ENCODE measurements at regions not wholly inside any gene's neighbourhood (a gene's known extent, or its start where the extent isn't known, plus 50 kb on each side); places are given as distances from the start of the nearest gene placed in this dataset.

DNA sequence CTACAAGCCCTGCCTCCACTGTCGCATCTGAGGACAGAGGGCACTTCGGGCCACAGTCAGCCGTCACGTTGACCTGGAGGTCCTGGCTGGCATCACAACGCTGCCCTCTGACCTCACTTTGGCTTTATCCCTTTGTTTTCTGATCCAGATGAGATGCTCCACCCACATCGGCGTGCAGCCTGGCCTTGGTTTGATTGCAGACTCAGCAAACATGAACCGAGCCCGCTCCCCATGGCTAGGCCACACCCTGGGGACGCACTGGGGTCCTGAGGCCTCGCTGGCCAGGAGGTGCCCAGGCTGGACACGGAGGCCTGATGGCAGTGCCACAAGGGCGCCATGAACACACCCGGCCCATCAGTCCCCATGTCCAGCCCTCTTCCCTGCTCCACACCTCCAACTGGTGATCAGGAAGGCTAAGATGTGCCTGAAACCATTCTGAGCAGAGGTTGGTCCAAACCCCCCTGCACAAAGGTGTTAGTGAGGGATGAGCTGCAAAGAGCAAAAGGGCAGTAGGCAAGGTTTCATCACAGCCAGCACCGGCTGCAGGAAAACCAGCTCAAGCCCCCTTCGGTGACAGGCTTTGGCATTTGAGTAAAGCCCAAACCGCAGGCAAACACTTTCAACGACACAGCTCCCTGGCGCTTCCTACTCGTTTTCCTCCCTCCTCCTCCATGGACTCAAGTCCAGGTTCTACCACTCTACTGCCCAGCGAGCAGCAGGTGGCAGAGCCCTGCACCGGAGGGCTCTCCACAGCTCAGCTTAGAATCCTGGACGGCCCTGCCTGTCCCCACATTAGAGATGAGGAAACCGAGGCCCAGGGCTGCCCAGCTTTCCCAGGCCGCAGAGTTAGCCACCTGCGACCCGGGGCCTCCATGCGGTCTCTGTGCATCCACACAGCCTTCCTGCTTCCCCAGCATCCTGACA lies 165.8 kb downstream of the NUP210 start:
- no peak for TF ChIP-seq POLR2AphosphoS5 (IDR thresholded peaks at IDR 0.05; ENCODE audit: low read depth, low read length)
- no peak for TF ChIP-seq POLR2A (IDR thresholded peaks at IDR 0.05; ENCODE audit: low read depth, low read length)
